ENCODE measurements at regions not wholly inside any gene's neighbourhood (a gene's known extent, or its start where the extent isn't known, plus 50 kb on each side); places are given as distances from the start of the nearest gene placed in this dataset.

DNA sequence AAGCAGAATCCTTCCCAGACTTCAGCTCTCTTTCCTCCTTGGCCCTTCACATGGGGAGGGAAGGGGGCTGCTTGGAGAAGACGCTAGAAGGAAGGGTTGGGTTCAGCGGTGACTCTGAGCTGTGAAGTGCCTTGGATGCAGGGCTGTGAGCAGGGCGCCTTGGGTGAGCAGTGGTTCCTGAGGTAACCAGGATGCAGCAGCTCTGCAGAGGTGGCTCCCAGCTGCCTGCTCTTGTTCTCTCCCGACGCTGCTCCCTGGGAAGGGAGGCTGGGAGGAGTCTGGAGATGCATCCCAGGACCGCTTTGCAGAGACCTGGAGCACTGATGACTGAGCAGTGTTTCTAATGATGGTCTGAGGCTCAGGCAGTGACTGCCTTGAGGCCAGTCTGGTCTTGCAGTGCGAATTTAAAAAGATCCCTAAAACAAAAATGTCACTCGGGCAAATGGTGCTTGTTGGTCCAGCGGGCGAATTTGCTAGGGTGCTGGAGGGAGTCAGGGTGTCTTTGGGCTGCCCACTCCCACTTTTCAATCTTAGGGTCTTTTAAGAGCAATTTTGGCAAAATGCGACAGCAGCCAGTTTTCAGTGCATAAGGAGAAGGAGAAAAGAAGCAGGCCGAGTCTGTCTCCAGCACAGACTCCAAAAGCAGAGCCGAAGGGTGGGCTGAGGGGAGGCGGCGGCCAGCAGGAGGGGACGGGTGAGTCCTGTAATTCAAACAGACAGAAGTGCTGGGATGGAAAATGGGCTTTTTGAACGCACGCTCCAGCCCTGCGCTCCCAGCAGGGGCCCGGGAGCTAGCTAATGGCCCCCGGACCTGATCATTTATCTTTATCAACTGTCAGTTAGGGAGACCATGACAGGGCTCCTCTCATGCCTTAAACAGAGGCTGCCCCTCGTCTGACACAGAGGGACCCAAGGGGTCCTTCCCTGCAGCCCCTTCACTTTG is 191.2 kb upstream of the SHH start:
- TF ChIP-seq POLR2A (IDR thresholded peaks at IDR 0.05) (no peak), EP300 (IDR thresholded peaks at IDR 0.05) (no peak), POLR2AphosphoS5 (IDR thresholded peaks at IDR 0.05) (no peak)
- TF ChIP-seq, protein P1, sequence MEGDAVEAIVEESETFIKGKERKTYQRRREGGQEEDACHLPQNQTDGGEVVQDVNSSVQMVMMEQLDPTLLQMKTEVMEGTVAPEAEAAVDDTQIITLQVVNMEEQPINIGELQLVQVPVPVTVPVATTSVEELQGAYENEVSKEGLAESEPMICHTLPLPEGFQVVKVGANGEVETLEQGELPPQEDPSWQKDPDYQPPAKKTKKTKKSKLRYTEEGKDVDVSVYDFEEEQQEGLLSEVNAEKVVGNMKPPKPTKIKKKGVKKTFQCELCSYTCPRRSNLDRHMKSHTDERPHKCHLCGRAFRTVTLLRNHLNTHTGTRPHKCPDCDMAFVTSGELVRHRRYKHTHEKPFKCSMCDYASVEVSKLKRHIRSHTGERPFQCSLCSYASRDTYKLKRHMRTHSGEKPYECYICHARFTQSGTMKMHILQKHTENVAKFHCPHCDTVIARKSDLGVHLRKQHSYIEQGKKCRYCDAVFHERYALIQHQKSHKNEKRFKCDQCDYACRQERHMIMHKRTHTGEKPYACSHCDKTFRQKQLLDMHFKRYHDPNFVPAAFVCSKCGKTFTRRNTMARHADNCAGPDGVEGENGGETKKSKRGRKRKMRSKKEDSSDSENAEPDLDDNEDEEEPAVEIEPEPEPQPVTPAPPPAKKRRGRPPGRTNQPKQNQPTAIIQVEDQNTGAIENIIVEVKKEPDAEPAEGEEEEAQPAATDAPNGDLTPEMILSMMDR (IDR thresholded peaks at IDR 0.05), result no peak
